ENCODE measurements at regions not wholly inside any gene's neighbourhood (a gene's known extent, or its start where the extent isn't known, plus 50 kb on each side); places are given as distances from the start of the nearest gene placed in this dataset.

- TF ChIP-seq CTCF (IDR thresholded peaks at IDR 0.05; ENCODE audit: insufficient read depth, low read depth, low read length) (no peak), EZH2 (IDR thresholded peaks at IDR 0.05; ENCODE audit: insufficient read depth, low read length) (no peak)
These were observed 1927.6 kb upstream of the IGFBP7 start for GRCh38 chr4:59037812-59038211.

Measured in astrocyte (in vitro differentiated cells and primary cell).